GM23248 (cell line): ENCODE measurements at regions not wholly inside any gene's neighbourhood (a gene's known extent, or its start where the extent isn't known, plus 50 kb on each side); places are given as distances from the start of the nearest gene placed in this dataset.

Experiments
- EZH2 ChIP-seq: fragments of 200-600 bp; sonication (generic); IDR thresholded peaks from 2 replicates; pipeline ENCODE4 v1.6.1; 2018; ENCODE audit warnings: antibody characterized with exemption, mild to moderate bottlenecking; ENCODE audit not compliant: insufficient read depth, poor library complexity, severe bottlenecking
- EZH2phosphoT487 ChIP-seq: fragments of 200-600 bp; sonication (generic); IDR thresholded peaks from 2 replicates; pipeline ENCODE4 v1.6.1; 2018; ENCODE audit warnings: antibody characterized with exemption, moderate library complexity, mild to moderate bottlenecking, low read depth; ENCODE audit not compliant: insufficient read depth

GRCh38 chr11:95346265-95346664 lies 115.3 kb upstream of the SESN3 start:
- TF ChIP-seq EZH2phosphoT487 (no peak), EZH2 (no peak)
